ENCODE measurements at regions not wholly inside any gene's neighbourhood (a gene's known extent, or its start where the extent isn't known, plus 50 kb on each side); places are given as distances from the start of the nearest gene placed in this dataset.

DNA sequence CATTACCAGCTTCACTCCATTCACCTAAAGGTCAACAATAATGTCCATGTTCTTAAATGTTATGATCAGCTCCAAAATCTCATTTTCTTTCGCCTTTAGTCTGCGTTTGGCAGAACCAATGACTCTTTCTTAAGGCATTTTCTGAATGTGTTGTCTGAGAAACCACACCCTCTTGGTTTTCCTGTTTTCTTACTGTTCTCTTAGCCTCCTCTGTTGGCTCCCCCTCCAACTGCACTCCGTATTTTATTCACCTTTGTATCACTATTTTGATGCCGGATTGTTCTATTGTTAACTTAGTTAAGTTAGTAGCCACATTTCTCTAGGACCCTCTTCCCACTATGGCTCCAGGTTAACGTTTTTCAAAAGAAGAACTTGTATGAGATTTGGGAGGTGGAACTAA is 185.6 kb downstream of the DMAC1 start:
- Mint-ChIP-seq H3K27me3 (ENCODE audit: insufficient read depth) (peaks cover 9% of the 10 kb centered on the region), H3K36me3 (ENCODE audit: low read depth) (no peaks in the 10 kb centered on the region), H3K4me3 (no peak overlapping the region), H3K27ac (no peak overlapping the region), H3K4me1 (no peaks in the 10 kb centered on the region), H3K9me3 (peaks cover 17% of the 10 kb centered on the region)
- H3K9ac ChIP-seq (ENCODE audit: extremely low read depth, low read length, poor library complexity, severe bottlenecking): no peak overlapping the region
- H3K27ac ChIP-seq (ENCODE audit: low read depth, low read length): no peak overlapping the region
- 90 to 96% methylated on average over 2 to 5 of the region's 5 CpGs for WGBS, 2 experiments (ENCODE audit: insufficient coverage in 1 of 2, insufficient read length in 1 of 2)
- DNase-seq: no peak
- H3K27me3 ChIP-seq (ENCODE audit: control insufficient read depth, insufficient read depth, low read length, poor library complexity, severe bottlenecking): no peaks in the 10 kb centered on the region
- TF ChIP-seq, protein P1, sequence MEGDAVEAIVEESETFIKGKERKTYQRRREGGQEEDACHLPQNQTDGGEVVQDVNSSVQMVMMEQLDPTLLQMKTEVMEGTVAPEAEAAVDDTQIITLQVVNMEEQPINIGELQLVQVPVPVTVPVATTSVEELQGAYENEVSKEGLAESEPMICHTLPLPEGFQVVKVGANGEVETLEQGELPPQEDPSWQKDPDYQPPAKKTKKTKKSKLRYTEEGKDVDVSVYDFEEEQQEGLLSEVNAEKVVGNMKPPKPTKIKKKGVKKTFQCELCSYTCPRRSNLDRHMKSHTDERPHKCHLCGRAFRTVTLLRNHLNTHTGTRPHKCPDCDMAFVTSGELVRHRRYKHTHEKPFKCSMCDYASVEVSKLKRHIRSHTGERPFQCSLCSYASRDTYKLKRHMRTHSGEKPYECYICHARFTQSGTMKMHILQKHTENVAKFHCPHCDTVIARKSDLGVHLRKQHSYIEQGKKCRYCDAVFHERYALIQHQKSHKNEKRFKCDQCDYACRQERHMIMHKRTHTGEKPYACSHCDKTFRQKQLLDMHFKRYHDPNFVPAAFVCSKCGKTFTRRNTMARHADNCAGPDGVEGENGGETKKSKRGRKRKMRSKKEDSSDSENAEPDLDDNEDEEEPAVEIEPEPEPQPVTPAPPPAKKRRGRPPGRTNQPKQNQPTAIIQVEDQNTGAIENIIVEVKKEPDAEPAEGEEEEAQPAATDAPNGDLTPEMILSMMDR (conservative IDR thresholded peaks at IDR 0.05): no peak
- peaks cover 5% of the 10 kb centered on the region for H3K9me3 ChIP-seq (ENCODE audit: control insufficient read depth, low read length)
- H3K4me1 ChIP-seq (ENCODE audit: control insufficient read depth, insufficient read depth, low read length): no peaks in the 10 kb centered on the region
- no peak overlapping the region for H3K4me3 ChIP-seq (ENCODE audit: low read length)
- H3K36me3 ChIP-seq (ENCODE audit: control insufficient read depth, insufficient read depth, low read length): no peaks in the 10 kb centered on the region

DNA sequence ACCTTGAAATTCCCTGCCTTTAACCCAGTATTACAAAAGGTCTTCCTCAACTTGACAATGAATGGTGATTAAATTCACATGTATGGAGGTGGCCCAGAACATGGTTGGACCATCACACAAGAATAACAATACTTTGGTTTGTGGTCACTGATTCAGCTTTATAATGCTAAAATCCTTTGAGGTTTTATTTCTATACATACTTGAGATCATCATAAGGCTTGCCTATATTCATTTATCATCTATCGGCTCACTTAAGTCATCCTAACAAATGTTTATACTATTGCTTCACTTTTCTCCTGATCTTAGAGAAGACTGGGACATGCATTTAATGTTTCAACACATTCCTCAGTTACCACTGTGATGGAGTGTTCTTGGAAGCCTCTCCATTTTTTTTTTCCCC is 191.3 kb downstream of the DMAC1 start:
- H3K36me3 Mint-ChIP-seq (ENCODE audit: low read depth): no peaks in the 10 kb centered on the region
- no peak overlapping the region for H3K27ac Mint-ChIP-seq
- Histone ChIP-seq H3K36me3 (ENCODE audit: control insufficient read depth, insufficient read depth, low read length) (no peaks in the 10 kb centered on the region), H3K27ac (ENCODE audit: low read depth, low read length) (no peak overlapping the region), H3K9ac (ENCODE audit: extremely low read depth, low read length, poor library complexity, severe bottlenecking) (no peak overlapping the region), H3K4me1 (ENCODE audit: control insufficient read depth, insufficient read depth, low read length) (no peaks in the 10 kb centered on the region), H3K4me3 (ENCODE audit: low read length) (no peak overlapping the region), H3K27me3 (ENCODE audit: control insufficient read depth, insufficient read depth, low read length, poor library complexity, severe bottlenecking) (no peaks in the 10 kb centered on the region), H3K9me3 (ENCODE audit: control insufficient read depth, low read length) (peaks cover 34% of the 10 kb centered on the region)
- no peaks in the 10 kb centered on the region for H3K4me1 Mint-ChIP-seq
- TF ChIP-seq, protein P1 (conservative IDR thresholded peaks at IDR 0.05): no peak
- 80 to 98% methylated on average over 1 of the region's 1 CpG for WGBS, 2 experiments (ENCODE audit: insufficient coverage in 1 of 2, insufficient read length in 1 of 2)
- DNase-seq: no peak
- H3K27me3 Mint-ChIP-seq (ENCODE audit: insufficient read depth): peaks cover 37% of the 10 kb centered on the region
- H3K4me3 Mint-ChIP-seq: no peak overlapping the region
- H3K9me3 Mint-ChIP-seq: peaks cover 37% of the 10 kb centered on the region

DNA sequence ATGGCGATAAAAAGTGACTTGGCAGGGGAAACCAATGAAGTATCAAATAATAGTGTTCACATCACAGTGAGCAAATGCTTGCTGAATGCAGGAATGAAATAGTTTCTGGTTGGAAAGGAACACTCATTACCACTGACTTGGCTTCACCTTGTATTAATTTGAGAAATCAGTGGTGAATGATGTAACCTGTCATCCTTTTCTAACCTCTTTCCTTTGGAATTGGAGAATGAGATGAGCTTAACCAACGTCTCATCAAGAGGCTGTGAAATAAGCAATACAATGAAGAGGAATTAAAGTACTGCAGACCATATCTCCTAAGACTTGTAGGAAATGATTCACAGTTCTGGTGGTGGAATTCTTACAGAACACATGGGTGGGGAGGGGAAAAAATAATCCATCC is 192.2 kb downstream of the DMAC1 start:
- H3K27ac ChIP-seq (ENCODE audit: low read depth, low read length): no peak overlapping the region
- TF ChIP-seq, protein P1 (conservative IDR thresholded peaks at IDR 0.05): no peak
- 37 to 100% methylated on average over 1 to 2 of the region's 2 CpGs for WGBS, 2 experiments (ENCODE audit: insufficient coverage in 1 of 2, insufficient read length in 1 of 2)
- H3K27ac Mint-ChIP-seq: no peak overlapping the region
- H3K27me3 Mint-ChIP-seq (ENCODE audit: insufficient read depth): peaks cover 41% of the 10 kb centered on the region
- H3K4me3 Mint-ChIP-seq: no peak overlapping the region
- H3K9me3 Mint-ChIP-seq: peaks cover 37% of the 10 kb centered on the region
- no peak overlapping the region for H3K4me3 ChIP-seq (ENCODE audit: low read length)
- H3K4me1 Mint-ChIP-seq: no peaks in the 10 kb centered on the region
- no peak overlapping the region for H3K9ac ChIP-seq (ENCODE audit: extremely low read depth, low read length, poor library complexity, severe bottlenecking)
- peaks cover 38% of the 10 kb centered on the region for H3K9me3 ChIP-seq (ENCODE audit: control insufficient read depth, low read length)
- no peaks in the 10 kb centered on the region for H3K36me3 Mint-ChIP-seq (ENCODE audit: low read depth)
- H3K27me3 ChIP-seq (ENCODE audit: control insufficient read depth, insufficient read depth, low read length, poor library complexity, severe bottlenecking): no peaks in the 10 kb centered on the region
- H3K4me1 ChIP-seq (ENCODE audit: control insufficient read depth, insufficient read depth, low read length): no peaks in the 10 kb centered on the region
- no peaks in the 10 kb centered on the region for H3K36me3 ChIP-seq (ENCODE audit: control insufficient read depth, insufficient read depth, low read length)
- no peak for DNase-seq
